Activated CD4-positive, alpha-beta T cell treated with anti-CD3 and anti-CD28 coated beads, Interleukin-2, amount 50 U/mL, for 16 hours (primary cell): ENCODE measurements at regions not wholly inside any gene's neighbourhood (a gene's known extent, or its start where the extent isn't known, plus 50 kb on each side); places are given as distances from the start of the nearest gene placed in this dataset.
A peak's percentile ranks its signal among the peaks of the same experiment; 100 is the strongest.

Source experiments
- DNase-seq: peaks from one replicate; pipeline ENCODE4 v3.0.0-alpha.2; 2020

DNA sequence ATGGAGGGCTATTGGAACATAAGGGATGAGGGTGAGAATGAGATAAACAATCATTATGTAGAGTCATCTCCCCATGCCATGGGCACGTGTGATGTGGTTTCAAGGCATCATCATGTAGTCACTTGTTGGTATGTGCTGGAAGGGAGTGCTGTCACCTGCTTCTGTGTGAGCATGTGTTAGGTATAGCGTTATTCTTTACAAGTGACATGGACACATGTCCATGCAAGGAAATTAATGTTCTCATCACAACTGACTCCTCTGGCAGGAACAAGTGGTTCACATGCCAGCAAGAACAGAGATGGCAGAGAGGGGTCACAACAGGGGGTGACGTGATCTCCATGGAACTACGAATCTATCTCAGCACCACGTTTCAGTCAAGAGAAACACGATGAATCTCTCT lies 815.8 kb downstream of the BCL11B start:
- no peak for DNase-seq

GRCh38 chr14:98458702-98459101 lies 813.3 kb downstream of the BCL11B start:
- DNase-seq, result no peak

GRCh38 chr14:98462908-98463307 lies 809.1 kb downstream of the BCL11B start:
- DNase-seq, result no peak

DNA sequence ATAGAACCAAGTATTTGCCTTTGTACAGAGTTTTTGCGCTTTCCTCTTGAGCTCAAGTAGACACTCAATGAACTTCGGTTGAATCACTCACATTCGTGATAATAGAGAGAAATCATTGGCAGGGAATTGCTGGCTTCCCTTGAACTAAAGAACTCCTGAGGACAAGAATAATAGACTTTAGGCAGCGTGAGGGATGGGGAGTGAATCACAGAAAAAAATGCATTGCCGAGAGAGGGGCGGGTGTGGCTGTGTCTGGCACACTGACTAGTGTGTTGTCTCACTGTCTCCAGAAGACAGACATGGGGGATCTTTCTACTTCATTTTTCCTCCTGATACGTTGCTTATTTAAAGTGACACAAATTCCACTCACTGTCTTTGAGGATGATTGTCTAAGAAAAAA lies 805.2 kb downstream of the BCL11B start:
- no peak for DNase-seq

- no peak for DNase-seq
Measured at GRCh38 chr14:98470663-98471062, 801.3 kb downstream of the BCL11B start.

- no peak for DNase-seq
Measured at GRCh38 chr14:98474900-98475299, 797.1 kb downstream of the BCL11B start.

GRCh38 chr14:98477935-98478334 lies 794.1 kb downstream of the BCL11B start:
- DNase-seq, result no peak

DNA sequence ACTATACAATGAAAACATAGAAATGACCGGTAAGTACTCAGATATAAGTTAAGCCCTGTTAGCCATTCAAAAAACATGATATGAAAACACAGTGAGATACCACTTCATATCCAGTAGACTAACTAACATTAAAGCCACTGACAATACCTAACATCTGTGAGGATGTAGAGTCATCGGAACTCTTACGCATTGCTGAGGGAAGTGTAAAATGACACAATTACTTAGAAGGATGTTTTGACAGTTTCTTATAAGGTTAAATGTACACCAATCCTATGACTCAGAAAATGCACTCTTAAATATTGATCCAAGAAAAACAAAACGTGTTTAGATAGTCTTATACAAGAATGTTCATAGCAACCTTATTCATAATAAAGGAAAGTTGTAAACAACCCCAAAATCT lies 782.9 kb downstream of the BCL11B start:
- DNase-seq, result no peak

GRCh38 chr14:98494582-98494981 lies 777.4 kb downstream of the BCL11B start:
- peak; percentile 41 for DNase-seq

GRCh38 chr14:98498019-98498885 lies 773.7 kb downstream of the BCL11B start:
- no peak for DNase-seq

DNA sequence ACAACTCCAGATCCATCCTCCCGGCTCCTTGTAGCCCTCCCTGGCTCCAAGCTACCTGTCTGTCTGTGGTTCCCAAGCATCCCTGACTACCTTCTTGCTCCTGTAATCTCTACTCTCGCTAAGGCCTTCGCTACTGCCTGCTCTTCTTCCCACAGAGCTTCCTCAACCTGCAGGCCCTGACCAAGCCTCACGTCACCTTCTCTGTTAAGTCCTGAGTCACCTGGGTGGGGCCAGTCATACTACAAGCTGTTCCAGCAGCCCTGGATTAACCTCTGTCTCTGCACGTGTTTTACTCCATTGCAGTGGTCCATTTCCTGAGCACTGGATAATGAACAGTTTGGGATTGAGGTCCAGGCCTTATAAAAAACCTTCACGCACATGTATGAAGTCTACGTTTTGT lies 770.7 kb downstream of the BCL11B start:
- DNase-seq, result no peak

DNA sequence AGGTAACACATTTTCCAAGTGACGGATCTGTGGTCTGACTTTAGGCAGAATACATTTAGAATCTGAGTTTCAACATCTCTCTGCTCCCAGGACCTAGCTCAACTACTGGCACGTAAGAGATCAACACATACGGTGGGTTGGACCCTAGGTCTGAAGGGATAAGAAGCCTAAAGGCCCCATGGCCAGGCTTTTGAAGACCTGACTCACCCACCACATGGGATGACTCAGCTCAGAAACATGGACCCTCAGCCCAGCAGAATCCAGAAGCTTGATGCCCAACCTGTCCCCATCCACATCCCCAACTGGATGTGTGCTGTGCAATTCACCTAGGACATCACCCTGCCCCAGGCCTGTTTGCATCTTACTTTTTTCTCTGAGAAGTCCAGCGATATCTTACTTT lies 770.2 kb downstream of the BCL11B start:
- no peak for DNase-seq

GRCh38 chr14:98503086-98503815 lies 768.7 kb downstream of the BCL11B start:
- no peak for DNase-seq

DNA sequence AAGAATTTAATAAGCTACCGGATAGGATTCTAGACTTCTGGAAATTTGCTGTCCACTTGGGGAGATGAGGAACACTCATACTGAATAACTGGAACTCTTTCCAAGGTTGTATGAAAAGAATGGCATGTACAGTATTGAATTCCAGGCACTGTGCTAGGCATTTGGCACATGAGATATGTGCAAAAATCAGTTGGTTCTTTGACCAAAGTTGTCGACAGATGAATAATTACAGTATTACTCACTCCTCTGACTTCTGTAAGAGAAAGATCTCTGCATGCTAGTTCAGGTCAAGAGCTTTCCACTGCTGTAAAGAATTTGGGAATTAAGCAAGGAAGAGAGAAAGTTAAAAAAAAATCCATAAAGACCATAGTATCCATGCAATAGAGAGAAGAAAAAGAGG lies 764.7 kb downstream of the BCL11B start:
- DNase-seq, result no peak

DNA sequence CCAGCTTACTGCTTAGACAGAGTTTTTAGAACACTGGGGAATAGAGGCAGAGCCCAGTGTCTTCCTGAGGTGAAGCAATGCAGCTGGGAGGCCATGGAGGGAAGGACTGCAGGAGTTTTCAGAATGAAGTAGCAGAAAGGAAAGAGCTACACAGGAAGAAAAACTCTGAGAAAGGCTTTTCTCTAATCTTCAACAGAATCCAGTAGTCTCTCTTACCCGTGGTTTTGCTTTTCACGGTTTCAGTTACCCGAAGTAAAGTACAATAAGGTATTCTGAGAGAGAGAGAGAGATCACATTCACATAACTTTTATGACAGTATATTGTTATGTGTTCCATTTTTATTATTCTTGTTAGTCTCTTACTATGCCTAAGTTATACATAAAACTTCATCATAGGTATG lies 761.6 kb downstream of the BCL11B start:
- no peak for DNase-seq

GRCh38 chr14:98512501-98513251 lies 759.3 kb downstream of the BCL11B start:
- peak; percentile 30 for DNase-seq

GRCh38 chr14:98513558-98513957 lies 758.4 kb downstream of the BCL11B start:
- DNase-seq, result no peak

GRCh38 chr14:98514016-98514415 lies 758.0 kb downstream of the BCL11B start:
- DNase-seq, result no peak

GRCh38 chr14:98536256-98536655 lies 735.7 kb downstream of the BCL11B start:
- no peak for DNase-seq

DNA sequence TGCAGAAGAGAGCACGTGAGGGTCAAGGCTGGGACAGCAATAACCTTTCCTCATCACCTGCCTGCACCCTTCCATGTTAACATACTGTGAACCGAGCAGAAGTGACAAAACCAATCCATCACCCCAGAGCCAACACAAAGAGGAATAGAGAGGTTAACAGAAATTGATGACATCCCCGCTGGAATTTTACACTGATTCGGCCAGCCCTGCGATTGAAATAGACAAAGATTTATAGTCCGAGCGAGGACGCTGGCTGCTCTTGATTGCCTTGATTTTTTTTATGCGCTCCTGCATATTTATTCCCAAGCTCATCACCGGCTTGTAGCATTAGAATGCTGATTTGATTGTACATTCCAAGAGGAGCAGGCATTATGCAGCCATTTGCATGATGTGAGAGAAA lies 729.7 kb downstream of the BCL11B start:
- DNase-seq, result no peak

DNA sequence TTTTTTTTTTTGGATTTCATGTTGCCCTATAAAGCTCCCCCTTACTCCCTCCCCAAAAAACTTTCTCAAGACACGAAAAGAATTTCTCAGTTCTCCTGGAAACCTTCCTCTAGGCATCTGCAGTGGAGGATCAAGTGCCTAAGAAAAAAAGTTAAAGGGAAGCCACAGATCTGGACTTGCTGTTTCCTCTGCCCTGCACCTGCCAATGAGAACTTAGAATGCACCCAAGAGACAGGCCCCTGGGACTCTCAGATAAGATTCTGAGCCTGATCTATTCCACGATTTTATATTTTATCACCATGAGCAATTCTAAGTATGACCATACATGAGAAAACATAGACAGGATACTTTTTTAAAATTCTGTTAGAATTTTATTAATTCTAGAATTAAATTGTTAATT lies 728.9 kb downstream of the BCL11B start:
- no peak for DNase-seq

GRCh38 chr14:98544174-98544573 lies 727.8 kb downstream of the BCL11B start:
- DNase-seq, result no peak

DNA sequence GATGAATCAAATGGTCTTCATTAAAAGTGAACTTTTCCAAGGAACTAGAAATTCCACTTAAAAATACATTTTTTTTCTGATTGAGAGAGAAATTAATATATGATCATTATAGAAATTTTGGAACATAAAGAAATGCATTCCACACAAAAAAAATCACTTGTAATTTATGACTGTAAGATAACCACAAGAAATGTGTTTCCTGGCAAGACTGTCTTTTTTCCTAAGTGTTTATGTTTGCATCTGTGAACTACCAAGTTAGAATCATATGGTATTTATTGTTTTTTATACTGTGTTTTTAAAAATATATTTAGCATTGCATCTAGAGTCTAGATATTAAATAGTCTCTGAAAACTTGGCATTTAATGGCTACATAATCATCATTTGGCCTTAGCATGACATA lies 726.8 kb downstream of the BCL11B start:
- DNase-seq, result no peak
